ENCODE measurements at regions not wholly inside any gene's neighbourhood (a gene's known extent, or its start where the extent isn't known, plus 50 kb on each side); places are given as distances from the start of the nearest gene placed in this dataset.

- H3K27ac ChIP-seq: no peak overlapping the region
- H3K27me3 ChIP-seq (ENCODE audit: low read depth): no peaks in the 10 kb centered on the region
- H3K9me3 ChIP-seq: no peaks in the 10 kb centered on the region
- intact Hi-C loops (cut with DNase I): no loop called here
- DNase-seq (no peak), ATAC-seq (no peak)
- H3K36me3 ChIP-seq: no peaks in the 10 kb centered on the region
- TF ChIP-seq CTCF (IDR thresholded peaks at IDR 0.05): no peak
- H3K4me1 ChIP-seq: no peaks in the 10 kb centered on the region
- no peak overlapping the region for H3K4me3 ChIP-seq
Observed at GRCh38 chr18:70848329-70848728, 559.5 kb downstream of the SOCS6 start.

- H3K27ac ChIP-seq: no peak overlapping the region
- no peaks in the 10 kb centered on the region for H3K9me3 ChIP-seq
- no peaks in the 10 kb centered on the region for H3K27me3 ChIP-seq (ENCODE audit: low read depth)
- DNase-seq (no peak), ATAC-seq (no peak)
- TF ChIP-seq CTCF (IDR thresholded peaks at IDR 0.05): no peak
- no peaks in the 10 kb centered on the region for H3K36me3 ChIP-seq
- H3K4me1 ChIP-seq: no peaks in the 10 kb centered on the region
- intact Hi-C loops (cut with DNase I): no loop called here
- H3K4me3 ChIP-seq: no peak overlapping the region
Observed at GRCh38 chr18:70840649-70841048, 551.8 kb downstream of the SOCS6 start.

- no peak for ATAC-seq
Observed at GRCh38 chr18:70827632-70828031, 538.8 kb downstream of the SOCS6 start.

GRCh38 chr18:70826571-70826970 is 537.7 kb downstream of the SOCS6 start:
- no peaks in the 10 kb centered on the region for H3K36me3 ChIP-seq
- TF ChIP-seq CTCF (IDR thresholded peaks at IDR 0.05): no peak
- intact Hi-C loops (cut with DNase I): no loop called here
- H3K27ac ChIP-seq: no peak overlapping the region
- no peaks in the 10 kb centered on the region for H3K4me1 ChIP-seq
- no peak for ATAC-seq
- H3K27me3 ChIP-seq (ENCODE audit: low read depth): no peaks in the 10 kb centered on the region
- H3K9me3 ChIP-seq: no peaks in the 10 kb centered on the region
- no peak for DNase-seq
- no peak overlapping the region for H3K4me3 ChIP-seq

More at GRCh38 chr18:70827632-70828031, 538.8 kb downstream of the SOCS6 start:
- Histone ChIP-seq H3K27me3 (ENCODE audit: low read depth) (no peaks in the 10 kb centered on the region), H3K4me1 (no peaks in the 10 kb centered on the region), H3K27ac (no peak overlapping the region), H3K9me3 (no peaks in the 10 kb centered on the region), H3K4me3 (no peak overlapping the region), H3K36me3 (no peaks in the 10 kb centered on the region)
- DNase-seq: no peak
- no peak for TF ChIP-seq CTCF (IDR thresholded peaks at IDR 0.05)
- intact Hi-C loops (cut with DNase I): no loop called here

GRCh38 chr18:70822691-70823090 is 533.8 kb downstream of the SOCS6 start:
- no peaks in the 10 kb centered on the region for H3K9me3 ChIP-seq
- no peak overlapping the region for H3K27ac ChIP-seq
- no peak for TF ChIP-seq CTCF (IDR thresholded peaks at IDR 0.05)
- ATAC-seq (no peak), DNase-seq (no peak)
- no peaks in the 10 kb centered on the region for H3K27me3 ChIP-seq (ENCODE audit: low read depth)
- intact Hi-C loops (cut with DNase I): no loop called here
- no peaks in the 10 kb centered on the region for H3K4me1 ChIP-seq
- H3K4me3 ChIP-seq: no peak overlapping the region
- H3K36me3 ChIP-seq: no peaks in the 10 kb centered on the region

GRCh38 chr18:70822117-70822516 is 533.3 kb downstream of the SOCS6 start:
- DNase-seq (no peak), ATAC-seq (no peak)
- intact Hi-C loops (cut with DNase I): no loop called here
- no peaks in the 10 kb centered on the region for H3K4me1 ChIP-seq
- H3K27ac ChIP-seq: no peak overlapping the region
- no peaks in the 10 kb centered on the region for H3K36me3 ChIP-seq
- H3K9me3 ChIP-seq: no peaks in the 10 kb centered on the region
- H3K4me3 ChIP-seq: no peak overlapping the region
- TF ChIP-seq CTCF (IDR thresholded peaks at IDR 0.05): no peak
- no peaks in the 10 kb centered on the region for H3K27me3 ChIP-seq (ENCODE audit: low read depth)

All from lower lobe of right lung (tissue), 2 donors.